ENCODE measurements at regions not wholly inside any gene's neighbourhood (a gene's known extent, or its start where the extent isn't known, plus 50 kb on each side); places are given as distances from the start of the nearest gene placed in this dataset.

DNA sequence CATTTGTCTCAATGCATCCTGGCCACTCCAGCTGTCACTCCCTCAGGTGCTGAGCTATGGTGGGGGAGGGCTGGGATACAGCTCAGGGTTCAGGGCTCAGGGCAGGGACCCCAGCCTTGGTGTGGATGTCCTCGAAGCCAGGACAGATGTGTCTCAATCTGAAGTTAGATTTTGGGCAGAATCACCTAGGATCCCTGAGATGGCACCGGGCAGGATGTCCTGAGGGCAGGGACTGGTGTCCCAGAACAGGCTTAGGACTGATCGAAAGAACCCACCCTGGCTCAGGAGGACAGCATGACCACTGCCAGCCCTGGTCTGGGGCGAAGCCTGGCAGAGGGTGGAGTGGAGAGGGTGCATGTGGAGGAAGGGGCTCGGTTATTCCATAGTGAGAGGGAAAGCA lies 96.8 kb upstream of the THY1 start:
- TF ChIP-seq, protein P1, sequence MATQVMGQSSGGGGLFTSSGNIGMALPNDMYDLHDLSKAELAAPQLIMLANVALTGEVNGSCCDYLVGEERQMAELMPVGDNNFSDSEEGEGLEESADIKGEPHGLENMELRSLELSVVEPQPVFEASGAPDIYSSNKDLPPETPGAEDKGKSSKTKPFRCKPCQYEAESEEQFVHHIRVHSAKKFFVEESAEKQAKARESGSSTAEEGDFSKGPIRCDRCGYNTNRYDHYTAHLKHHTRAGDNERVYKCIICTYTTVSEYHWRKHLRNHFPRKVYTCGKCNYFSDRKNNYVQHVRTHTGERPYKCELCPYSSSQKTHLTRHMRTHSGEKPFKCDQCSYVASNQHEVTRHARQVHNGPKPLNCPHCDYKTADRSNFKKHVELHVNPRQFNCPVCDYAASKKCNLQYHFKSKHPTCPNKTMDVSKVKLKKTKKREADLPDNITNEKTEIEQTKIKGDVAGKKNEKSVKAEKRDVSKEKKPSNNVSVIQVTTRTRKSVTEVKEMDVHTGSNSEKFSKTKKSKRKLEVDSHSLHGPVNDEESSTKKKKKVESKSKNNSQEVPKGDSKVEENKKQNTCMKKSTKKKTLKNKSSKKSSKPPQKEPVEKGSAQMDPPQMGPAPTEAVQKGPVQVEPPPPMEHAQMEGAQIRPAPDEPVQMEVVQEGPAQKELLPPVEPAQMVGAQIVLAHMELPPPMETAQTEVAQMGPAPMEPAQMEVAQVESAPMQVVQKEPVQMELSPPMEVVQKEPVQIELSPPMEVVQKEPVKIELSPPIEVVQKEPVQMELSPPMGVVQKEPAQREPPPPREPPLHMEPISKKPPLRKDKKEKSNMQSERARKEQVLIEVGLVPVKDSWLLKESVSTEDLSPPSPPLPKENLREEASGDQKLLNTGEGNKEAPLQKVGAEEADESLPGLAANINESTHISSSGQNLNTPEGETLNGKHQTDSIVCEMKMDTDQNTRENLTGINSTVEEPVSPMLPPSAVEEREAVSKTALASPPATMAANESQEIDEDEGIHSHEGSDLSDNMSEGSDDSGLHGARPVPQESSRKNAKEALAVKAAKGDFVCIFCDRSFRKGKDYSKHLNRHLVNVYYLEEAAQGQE (IDR thresholded peaks at IDR 0.05; ENCODE audit: low read depth, low read length), result no peak
- TF ChIP-seq EP300 (IDR thresholded peaks at IDR 0.05; ENCODE audit: borderline replicate concordance in 1 of 2, low read depth in 1 of 2, low read length in 1 of 2) (no peak), RAD21 (IDR thresholded peaks at IDR 0.05; ENCODE audit: low read length) (no peak), NFIC (IDR thresholded peaks at IDR 0.05; ENCODE audit: borderline replicate concordance) (no peak), JUND (IDR thresholded peaks at IDR 0.05) (no peak), FOSL2 (IDR thresholded peaks at IDR 0.05; ENCODE audit: borderline replicate concordance, low read depth) (no peak), TAF1 (IDR thresholded peaks at IDR 0.05; ENCODE audit: borderline replicate concordance, low read depth, low read length) (no peak), NRF1 (IDR thresholded peaks at IDR 0.05; ENCODE audit: low read depth, low read length) (no peak), TCF12 (IDR thresholded peaks at IDR 0.05) (no peak), TEAD4 (IDR thresholded peaks at IDR 0.05; ENCODE audit: borderline replicate concordance, insufficient read depth) (no peak), FOXJ3 (CRISPR knock-in tag; IDR thresholded peaks at IDR 0.05) (no peak), GATA2 (CRISPR knock-in tag; IDR thresholded peaks at IDR 0.05) (no peak), RFX5 (IDR thresholded peaks at IDR 0.05; ENCODE audit: low read length) (no peak), FOXM1 (IDR thresholded peaks at IDR 0.05; ENCODE audit: low read depth) (no peak), EZH2phosphoT487 (IDR thresholded peaks at IDR 0.05; ENCODE audit: borderline replicate concordance, low read depth) (no peak), SIN3A (IDR thresholded peaks at IDR 0.05; ENCODE audit: borderline replicate concordance, low read depth, low read length) (no peak)
- TF ChIP-seq, protein P2, sequence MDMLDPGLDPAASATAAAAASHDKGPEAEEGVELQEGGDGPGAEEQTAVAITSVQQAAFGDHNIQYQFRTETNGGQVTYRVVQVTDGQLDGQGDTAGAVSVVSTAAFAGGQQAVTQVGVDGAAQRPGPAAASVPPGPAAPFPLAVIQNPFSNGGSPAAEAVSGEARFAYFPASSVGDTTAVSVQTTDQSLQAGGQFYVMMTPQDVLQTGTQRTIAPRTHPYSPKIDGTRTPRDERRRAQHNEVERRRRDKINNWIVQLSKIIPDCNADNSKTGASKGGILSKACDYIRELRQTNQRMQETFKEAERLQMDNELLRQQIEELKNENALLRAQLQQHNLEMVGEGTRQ (IDR thresholded peaks at IDR 0.05; ENCODE audit: borderline replicate concordance, low read depth, low read length), result no peak
- TF ChIP-seq, protein P3, sequence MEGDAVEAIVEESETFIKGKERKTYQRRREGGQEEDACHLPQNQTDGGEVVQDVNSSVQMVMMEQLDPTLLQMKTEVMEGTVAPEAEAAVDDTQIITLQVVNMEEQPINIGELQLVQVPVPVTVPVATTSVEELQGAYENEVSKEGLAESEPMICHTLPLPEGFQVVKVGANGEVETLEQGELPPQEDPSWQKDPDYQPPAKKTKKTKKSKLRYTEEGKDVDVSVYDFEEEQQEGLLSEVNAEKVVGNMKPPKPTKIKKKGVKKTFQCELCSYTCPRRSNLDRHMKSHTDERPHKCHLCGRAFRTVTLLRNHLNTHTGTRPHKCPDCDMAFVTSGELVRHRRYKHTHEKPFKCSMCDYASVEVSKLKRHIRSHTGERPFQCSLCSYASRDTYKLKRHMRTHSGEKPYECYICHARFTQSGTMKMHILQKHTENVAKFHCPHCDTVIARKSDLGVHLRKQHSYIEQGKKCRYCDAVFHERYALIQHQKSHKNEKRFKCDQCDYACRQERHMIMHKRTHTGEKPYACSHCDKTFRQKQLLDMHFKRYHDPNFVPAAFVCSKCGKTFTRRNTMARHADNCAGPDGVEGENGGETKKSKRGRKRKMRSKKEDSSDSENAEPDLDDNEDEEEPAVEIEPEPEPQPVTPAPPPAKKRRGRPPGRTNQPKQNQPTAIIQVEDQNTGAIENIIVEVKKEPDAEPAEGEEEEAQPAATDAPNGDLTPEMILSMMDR (IDR thresholded peaks at IDR 0.05), result no peak
- TF ChIP-seq, protein P4, sequence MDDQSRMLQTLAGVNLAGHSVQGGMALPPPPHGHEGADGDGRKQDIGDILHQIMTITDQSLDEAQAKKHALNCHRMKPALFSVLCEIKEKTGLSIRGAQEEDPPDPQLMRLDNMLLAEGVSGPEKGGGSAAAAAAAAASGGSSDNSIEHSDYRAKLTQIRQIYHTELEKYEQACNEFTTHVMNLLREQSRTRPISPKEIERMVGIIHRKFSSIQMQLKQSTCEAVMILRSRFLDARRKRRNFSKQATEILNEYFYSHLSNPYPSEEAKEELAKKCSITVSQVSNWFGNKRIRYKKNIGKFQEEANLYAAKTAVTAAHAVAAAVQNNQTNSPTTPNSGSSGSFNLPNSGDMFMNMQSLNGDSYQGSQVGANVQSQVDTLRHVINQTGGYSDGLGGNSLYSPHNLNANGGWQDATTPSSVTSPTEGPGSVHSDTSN (IDR thresholded peaks at IDR 0.05), result no peak
- TF ChIP-seq, protein P5, sequence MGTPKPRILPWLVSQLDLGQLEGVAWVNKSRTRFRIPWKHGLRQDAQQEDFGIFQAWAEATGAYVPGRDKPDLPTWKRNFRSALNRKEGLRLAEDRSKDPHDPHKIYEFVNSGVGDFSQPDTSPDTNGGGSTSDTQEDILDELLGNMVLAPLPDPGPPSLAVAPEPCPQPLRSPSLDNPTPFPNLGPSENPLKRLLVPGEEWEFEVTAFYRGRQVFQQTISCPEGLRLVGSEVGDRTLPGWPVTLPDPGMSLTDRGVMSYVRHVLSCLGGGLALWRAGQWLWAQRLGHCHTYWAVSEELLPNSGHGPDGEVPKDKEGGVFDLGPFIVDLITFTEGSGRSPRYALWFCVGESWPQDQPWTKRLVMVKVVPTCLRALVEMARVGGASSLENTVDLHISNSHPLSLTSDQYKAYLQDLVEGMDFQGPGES (IDR thresholded peaks at IDR 0.05; ENCODE audit: low read depth, low read length), result no peak
- Histone ChIP-seq H2AFZ (ENCODE audit: low read depth) (no peak overlapping the region), H3F3A (replicated peaks; ENCODE audit: insufficient read depth) (no peaks in the 10 kb centered on the region), H3K9ac (no peak overlapping the region), H3K79me2 (ENCODE audit: insufficient read depth) (no peaks in the 10 kb centered on the region), H3K9me3 (no peaks in the 10 kb centered on the region), H3K27ac (ENCODE audit: low read depth in 2 of 2, low read length in 1 of 2) (no peak overlapping the region), H3K4me2 (no peak overlapping the region), H3K36me3 (replicated peaks in 1 of 2; ENCODE audit: control insufficient read depth in 1 of 2, insufficient read depth in 2 of 2, low read length in 1 of 2) (no peaks in the 10 kb centered on the region), H3K4me1 (ENCODE audit: control insufficient read depth in 1 of 2, insufficient read depth in 2 of 2, low read depth in 1 of 2, low read length in 1 of 2) (no peaks in the 10 kb centered on the region; a peak in 1 of 4 replicates), H3K4me3 (ENCODE audit: low read depth in 2 of 2, low read length in 1 of 2) (no peak overlapping the region), H4K20me1 (ENCODE audit: insufficient read depth) (no peaks in the 10 kb centered on the region), H3K27me3 (ENCODE audit: insufficient read depth) (peaks cover 14% of the 10 kb centered on the region; the same call in 1 of the 2 replicates), H3K9me2 (no peaks in the 10 kb centered on the region)
- POLR2A ChIA-PET, result no interaction called here
- DNase-seq, result no peak
- WGBS (ENCODE audit: low lambda C conversion rate), result 20% methylated on average over 5 of the region's 5 CpGs
- CTCF ChIA-PET, result interaction anchor here (2.6 kb wide), 1 partner anchor 14 kb away, joined by 26 read pairs; no protein-coding TSS in a partner anchor

All from SK-N-SH (cell line).